Keratinocyte (primary cell): ENCODE measurements at regions not wholly inside any gene's neighbourhood (a gene's known extent, or its start where the extent isn't known, plus 50 kb on each side); places are given as distances from the start of the nearest gene placed in this dataset.
A peak's percentile ranks its signal among the peaks of the same experiment; 100 is the strongest.
"Not testable (repeated sequence)": the region's sequence is repeated elsewhere in the genome, so short reads cannot be mapped to it uniquely, and the experiment has no call there.

Experiments used
- DNase-seq: peaks from one replicate; pipeline ENCODE4 v3.0.0-alpha.2; 2011; ENCODE audit warnings: low read depth, missing footprints, low spot score
- FAIRE-seq: peaks from 2 replicates; lab custom pipeline; 2011; peaks lifted over from hg19 to GRCh38; lab: Jason Lieb, UNC
- H2AFZ ChIP-seq: 2 replicates; pipeline ENCODE4 v1.6.0; 2012; ENCODE audit warnings: low read length, control low read depth, inconsistent platforms; ENCODE audit not compliant: control insufficient read depth
- H3K27ac ChIP-seq: 2 replicates; pipeline ENCODE4 v1.5.1; 2011; ENCODE audit warnings: low read length; ENCODE audit not compliant: control insufficient read depth, insufficient read depth
- H3K27me3 ChIP-seq: 3 replicates; pipeline ENCODE4 v1.6.0; 2011; ENCODE audit warnings: low read length; ENCODE audit not compliant: control insufficient read depth, insufficient read depth; ENCODE audit errors: extremely low read depth
- H3K36me3 ChIP-seq, 2 experiments: 2 replicates in 1 of 2; 3 replicates in 1 of 2; pipeline ENCODE4 v1.5.1; 2011; ENCODE audit warnings: low read length in 2 of 2, mild to moderate bottlenecking in 1 of 2; ENCODE audit not compliant: control insufficient read depth in 2 of 2, insufficient read depth in 2 of 2; ENCODE audit errors: extremely low read depth in 1 of 2
- H3K4me1 ChIP-seq: 3 replicates; pipeline ENCODE4 v1.5.1; 2011; ENCODE audit warnings: low read length; ENCODE audit not compliant: control insufficient read depth, insufficient read depth; ENCODE audit errors: extremely low read depth
- H3K4me2 ChIP-seq: 3 replicates; pipeline ENCODE4 v1.6.0; 2011; ENCODE audit warnings: low read depth, low read length; ENCODE audit not compliant: control insufficient read depth, insufficient read depth; ENCODE audit errors: extremely low read depth
- H3K4me3 ChIP-seq, 3 experiments: fragments of 200-600 bp in 1 of 3; sonication (generic) in 1 of 3; 2 replicates in 2 of 3; 3 replicates in 1 of 3; pipeline ENCODE4 v1.5.1; 2011 to 2016; ENCODE audit warnings: low read length in 3 of 3, mild to moderate bottlenecking in 3 of 3, control low read depth in 2 of 3, inconsistent platforms in 1 of 3, low read depth in 1 of 3, mixed read lengths in 1 of 3, mixed run types in 1 of 3, moderate library complexity in 1 of 3; ENCODE audit not compliant: control insufficient read depth in 2 of 3, insufficient read depth in 2 of 3; ENCODE audit errors: extremely low read depth in 1 of 3
- H3K79me2 ChIP-seq: 2 replicates; pipeline ENCODE4 v1.6.0; 2012; ENCODE audit warnings: low read length; ENCODE audit not compliant: control insufficient read depth, insufficient read depth
- H3K9ac ChIP-seq: 3 replicates; pipeline ENCODE4 v1.6.0; 2011; ENCODE audit warnings: low read length; ENCODE audit not compliant: control insufficient read depth, insufficient read depth; ENCODE audit errors: extremely low read depth
- H3K9me1 ChIP-seq: 3 replicates; pipeline ENCODE4 v1.6.0; 2011; ENCODE audit warnings: low read length; ENCODE audit not compliant: control insufficient read depth, insufficient read depth; ENCODE audit errors: extremely low read depth
- H3K9me3 ChIP-seq: 2 replicates; pipeline ENCODE4 v1.5.1; 2012; ENCODE audit warnings: low read depth, low read length; ENCODE audit not compliant: control insufficient read depth
- H4K20me1 ChIP-seq: 3 replicates; pipeline ENCODE4 v1.6.0; 2011; ENCODE audit warnings: low read length; ENCODE audit not compliant: control insufficient read depth, insufficient read depth; ENCODE audit errors: extremely low read depth
- EZH2 ChIP-seq: IDR thresholded peaks from one replicate; pipeline ENCODE4 v1.6.1; 2012; ENCODE audit warnings: inconsistent platforms, mild to moderate bottlenecking, low read length, moderate library complexity
- dilution Hi-C: fragments of 300-500 bp; cut with MboI; formaldehyde crosslinking; loops from one replicate; pipeline ENCODE4 v1.7.0; 2020; ENCODE audit warnings: low sequenced_read_pairs; ENCODE audit not compliant: extremely low pct_ligation_motif_present
- TF ChIP-seq, protein P1 (sequence below), 3 experiments: IDR thresholded peaks in 1 of 3; conservative IDR thresholded peaks in 1 of 3; optimal IDR thresholded peaks in 1 of 3; 2 replicates in 2 of 3; 3 replicates in 1 of 3; pipeline versions ENCODE3 to v1.5.1; 2011; ENCODE audit warnings: low read length in 3 of 3, mild to moderate bottlenecking in 3 of 3, moderate library complexity in 2 of 3, control low read depth in 1 of 3, inconsistent platforms in 1 of 3; ENCODE audit not compliant: insufficient read depth in 2 of 3; ENCODE audit errors: extremely low read depth in 1 of 3

DNA sequence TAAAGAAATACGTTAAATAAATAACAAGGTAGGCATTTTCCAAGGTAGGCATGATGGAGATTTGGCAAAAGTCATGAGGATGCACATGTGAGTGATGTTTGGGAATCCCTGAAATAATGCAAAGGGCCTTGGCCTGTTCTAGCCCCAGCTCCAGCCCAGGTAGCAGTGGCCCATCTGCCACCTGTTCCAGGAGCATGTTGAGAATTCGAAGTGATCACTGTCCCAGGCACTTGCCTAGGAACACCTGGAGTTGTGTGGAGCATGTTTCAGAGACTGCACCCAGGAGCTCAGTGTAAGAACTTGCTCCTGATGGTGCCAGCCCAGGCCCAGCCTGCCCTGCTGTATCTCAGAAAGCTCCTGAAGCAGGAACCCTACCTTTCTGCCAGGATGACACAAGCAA is 201.4 kb downstream of the NPIPB11 start:
- dilution Hi-C loops = not testable (repeated sequence)

DNA sequence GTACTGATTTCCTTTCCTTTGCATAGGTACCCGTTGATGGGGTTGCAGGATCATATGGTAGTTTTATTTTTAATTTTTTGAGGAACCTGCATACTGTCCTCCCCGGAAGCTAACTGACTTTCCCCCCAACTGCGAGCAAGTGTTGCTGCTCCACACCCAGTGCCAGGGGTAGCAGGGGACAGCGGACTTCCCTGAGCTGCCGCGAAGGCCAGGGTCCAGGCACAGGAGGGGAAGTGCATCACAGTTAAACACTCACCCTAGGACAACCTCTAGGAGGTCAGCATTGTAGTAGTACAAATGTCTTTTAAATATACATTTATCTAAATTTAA is 201.7 kb downstream of the NPIPB11 start:
- Histone ChIP-seq H3K4me1 (peaks cover 3% of the 10 kb centered on the region), H3K79me2 (no peaks in the 10 kb centered on the region), H3K4me3 (no peak overlapping the region), H3K9me1 (no peaks in the 10 kb centered on the region), H3K9me3 (no peaks in the 10 kb centered on the region), H4K20me1 (no peaks in the 10 kb centered on the region), H3K27ac (no peak overlapping the region), H3K36me3 (no peaks in the 10 kb centered on the region), H2AFZ (no peak overlapping the region), H3K27me3 (peaks cover 3% of the 10 kb centered on the region), H3K4me2 (peak overlapping the region; percentile 16), H3K9ac (no peak overlapping the region)
- no peak for FAIRE-seq
- TF ChIP-seq EZH2 = no peak
- TF ChIP-seq, protein P1, sequence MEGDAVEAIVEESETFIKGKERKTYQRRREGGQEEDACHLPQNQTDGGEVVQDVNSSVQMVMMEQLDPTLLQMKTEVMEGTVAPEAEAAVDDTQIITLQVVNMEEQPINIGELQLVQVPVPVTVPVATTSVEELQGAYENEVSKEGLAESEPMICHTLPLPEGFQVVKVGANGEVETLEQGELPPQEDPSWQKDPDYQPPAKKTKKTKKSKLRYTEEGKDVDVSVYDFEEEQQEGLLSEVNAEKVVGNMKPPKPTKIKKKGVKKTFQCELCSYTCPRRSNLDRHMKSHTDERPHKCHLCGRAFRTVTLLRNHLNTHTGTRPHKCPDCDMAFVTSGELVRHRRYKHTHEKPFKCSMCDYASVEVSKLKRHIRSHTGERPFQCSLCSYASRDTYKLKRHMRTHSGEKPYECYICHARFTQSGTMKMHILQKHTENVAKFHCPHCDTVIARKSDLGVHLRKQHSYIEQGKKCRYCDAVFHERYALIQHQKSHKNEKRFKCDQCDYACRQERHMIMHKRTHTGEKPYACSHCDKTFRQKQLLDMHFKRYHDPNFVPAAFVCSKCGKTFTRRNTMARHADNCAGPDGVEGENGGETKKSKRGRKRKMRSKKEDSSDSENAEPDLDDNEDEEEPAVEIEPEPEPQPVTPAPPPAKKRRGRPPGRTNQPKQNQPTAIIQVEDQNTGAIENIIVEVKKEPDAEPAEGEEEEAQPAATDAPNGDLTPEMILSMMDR (optimal IDR thresholded peaks at IDR 0.05 in 1 of 3, IDR thresholded peaks at IDR 0.05 in 1 of 3, conservative IDR thresholded peaks at IDR 0.05 in 1 of 3; ENCODE audit: extremely low read depth in 1 of 3, insufficient read depth in 2 of 3, low read length in 3 of 3) = no peak
- no peak for DNase-seq
- dilution Hi-C loops = no loop called here

More for the DNA sequence above, 201.4 kb downstream of the NPIPB11 start:
- not testable (repeated sequence) for H3K9ac ChIP-seq, H3K36me3 ChIP-seq, H3K4me2 ChIP-seq, DNase-seq, H2AFZ ChIP-seq, H3K4me1 ChIP-seq, H3K79me2 ChIP-seq, H3K9me1 ChIP-seq, H3K9me3 ChIP-seq, FAIRE-seq, H3K27me3 ChIP-seq, H4K20me1 ChIP-seq, H3K4me3 ChIP-seq, H3K27ac ChIP-seq

DNA sequence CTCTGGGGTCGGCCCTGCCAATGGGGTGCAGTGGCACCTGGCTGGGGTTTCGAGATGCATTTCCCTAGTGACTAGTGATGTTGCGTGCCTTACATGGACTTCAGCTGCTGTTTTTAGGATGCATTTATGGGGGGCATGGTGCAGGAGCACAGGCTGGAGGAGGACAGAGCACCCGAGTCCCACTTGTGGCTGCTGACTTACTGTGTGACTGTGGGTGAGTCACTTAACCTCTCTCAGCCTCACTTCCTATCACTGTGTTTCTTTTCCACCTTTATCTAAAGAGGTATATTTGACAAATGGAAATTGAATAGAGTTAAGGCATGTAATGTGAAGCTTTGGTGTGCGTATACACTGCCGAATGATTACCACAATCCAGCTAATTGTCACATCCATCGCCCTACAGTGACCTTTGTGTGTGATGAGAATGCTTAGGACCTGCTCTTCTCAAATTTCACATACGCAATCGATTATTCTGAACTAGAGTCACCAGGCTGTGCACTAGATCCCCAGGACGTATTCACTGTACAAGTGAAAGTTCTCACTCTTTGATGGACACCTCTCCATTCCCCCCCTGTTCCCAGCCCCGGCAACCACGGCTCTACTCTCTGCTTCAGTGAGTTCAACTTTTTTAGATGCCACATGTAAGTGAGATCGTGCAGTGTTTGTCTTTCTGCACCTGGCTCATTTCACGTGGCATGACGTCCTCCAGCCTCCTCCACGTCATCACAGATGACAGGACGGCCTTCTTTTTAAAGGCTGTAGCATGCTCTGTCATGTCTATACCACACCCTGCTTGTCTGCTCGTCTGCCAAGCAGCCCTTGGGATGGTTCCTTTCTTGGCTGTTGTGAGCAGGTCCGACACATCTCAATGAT is 202.3 kb downstream of the NPIPB11 start:
- H2AFZ ChIP-seq, H3K36me3 ChIP-seq, H4K20me1 ChIP-seq, dilution Hi-C loops, H3K79me2 ChIP-seq, H3K27ac ChIP-seq, DNase-seq, H3K9me3 ChIP-seq, H3K9ac ChIP-seq, H3K4me1 ChIP-seq, H3K9me1 ChIP-seq, H3K4me3 ChIP-seq, H3K27me3 ChIP-seq: not testable (repeated sequence)
- peak overlapping the region; percentile 16 for H3K4me2 ChIP-seq
- FAIRE-seq = peak; percentile 55

DNA sequence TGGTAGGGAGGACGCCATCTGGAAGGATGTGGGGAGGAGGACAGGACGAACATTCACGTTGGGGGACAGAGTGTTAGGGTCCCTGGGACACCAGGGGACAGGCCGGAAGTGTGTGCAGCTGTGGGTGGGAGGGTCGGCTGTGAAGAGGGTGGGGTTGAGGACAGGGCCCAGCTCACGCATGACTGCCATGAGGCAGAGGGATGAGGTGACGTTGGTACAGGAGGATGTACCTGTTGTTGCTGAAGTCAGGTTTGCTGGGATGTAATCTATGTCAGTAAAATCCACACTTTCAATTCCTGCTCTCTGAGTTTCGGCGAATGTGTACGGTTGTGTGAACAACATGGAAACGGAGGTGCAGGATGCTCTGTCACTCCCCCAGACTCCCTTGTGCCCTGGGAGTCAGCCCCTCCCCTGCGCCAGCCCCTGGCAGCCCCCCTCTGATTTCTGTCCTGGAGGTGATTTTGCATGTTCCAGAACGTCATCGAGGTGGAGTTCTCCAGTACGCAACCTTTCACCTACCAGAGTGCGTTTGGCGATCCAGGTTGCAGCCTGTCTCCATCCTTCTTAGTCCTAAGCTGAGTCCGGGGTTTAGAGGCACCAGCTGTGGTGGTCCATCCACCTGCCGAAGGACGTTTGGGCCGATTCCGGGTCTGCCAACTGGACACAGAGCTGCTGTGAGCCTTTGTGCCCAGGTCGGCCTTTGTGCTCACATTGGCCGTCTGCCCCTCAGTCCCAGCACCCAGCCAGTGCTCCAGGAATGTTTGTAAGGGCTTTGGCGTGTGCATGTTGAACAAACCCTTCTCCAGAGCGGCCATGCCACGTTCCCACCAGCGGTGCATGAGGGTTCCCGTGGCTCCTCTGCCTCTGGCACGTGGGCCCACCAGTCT is 203.2 kb downstream of the NPIPB11 start:
- H3K27me3 ChIP-seq, H3K9ac ChIP-seq, dilution Hi-C loops, H3K4me1 ChIP-seq, H3K36me3 ChIP-seq, H3K4me2 ChIP-seq, FAIRE-seq, H2AFZ ChIP-seq, H3K9me1 ChIP-seq, H3K9me3 ChIP-seq, DNase-seq, H3K27ac ChIP-seq, H3K79me2 ChIP-seq, H3K4me3 ChIP-seq, H4K20me1 ChIP-seq: not testable (repeated sequence)
